IMR-90 (cell line): ENCODE measurements at regions not wholly inside any gene's neighbourhood (a gene's known extent, or its start where the extent isn't known, plus 50 kb on each side); places are given as distances from the start of the nearest gene placed in this dataset.

Experiments used
- ATAC-seq: fragments of 200-7000 bp; cut with Tn5 transposase; 2 replicates; pipeline ENCODE4 v1.9.1; 2020; ENCODE audit warnings: low read depth, mild to moderate bottlenecking, moderate library complexity
- BruUV-seq: library from RNA; stranded (reverse); fragments of 400-500 nt; replicated peaks from 2 replicates; lab custom pipeline; 2021; lab: Mats Ljungman, UMichigan
- CTCF ChIA-PET: fragments of 300-600 bp; formaldehyde crosslinking; extraction: SDS; loops from one replicate; lab custom pipeline; 2021; ENCODE audit warnings: antibody characterized with exemption; lab: Yijun Ruan, JAX
- POLR2A ChIA-PET: fragments of 300-600 bp; sonication (Branson Sonifier 250); formaldehyde crosslinking; loops from one replicate; lab custom pipeline; 2022; ENCODE audit warnings: antibody characterized with exemption; ENCODE audit not compliant: unreplicated experiment; lab: Charles Lee
- DNase-seq: peaks from one replicate; pipeline ENCODE4 v3.0.0; 2013
- H2AFZ ChIP-seq: replicated peaks from 2 replicates; pipeline ENCODE3; 2013; ENCODE audit warnings: low read length, mild to moderate bottlenecking; ENCODE audit not compliant: poor library complexity
- H2AK5ac ChIP-seq: 2 replicates; pipeline ENCODE4 v1.6.1; 2013; ENCODE audit warnings: low read depth, low read length, inconsistent platforms
- H2AK9ac ChIP-seq: replicated peaks from 2 replicates; pipeline ENCODE3; 2013; ENCODE audit warnings: mild to moderate bottlenecking, low read depth, low read length, moderate library complexity; ENCODE audit not compliant: poor library complexity
- H2BK120ac ChIP-seq: 2 replicates; pipeline ENCODE4 v1.6.1; 2013; ENCODE audit warnings: low read depth, low read length, inconsistent platforms
- H2BK15ac ChIP-seq: 3 replicates; pipeline ENCODE4 v1.6.1; 2013; ENCODE audit warnings: low read depth, low read length, inconsistent platforms
- H2BK20ac ChIP-seq: 2 replicates; pipeline ENCODE4 v1.6.1; 2013; ENCODE audit warnings: low read depth, mild to moderate bottlenecking, inconsistent platforms, low read length, moderate library complexity
- H2BK5ac ChIP-seq: 2 replicates; pipeline ENCODE4 v1.6.1; 2013; ENCODE audit warnings: mild to moderate bottlenecking, low read depth, low read length, inconsistent platforms; ENCODE audit not compliant: poor library complexity, severe bottlenecking
- H3K14ac ChIP-seq: replicated peaks from 2 replicates; pipeline ENCODE4 v1.6.1; 2013; ENCODE audit warnings: low read depth, low read length, inconsistent platforms
- H3K18ac ChIP-seq: 2 replicates; pipeline ENCODE4 v1.6.1; 2013; ENCODE audit warnings: low read depth, low read length, control low read depth
- H3K23ac ChIP-seq: 2 replicates; pipeline ENCODE4 v1.6.1; 2013; ENCODE audit warnings: low read depth, low read length, inconsistent platforms
- H3K27ac ChIP-seq: 2 replicates; pipeline ENCODE4 v1.5.1; 2013; ENCODE audit warnings: mild to moderate bottlenecking, control low read depth, low read length; ENCODE audit not compliant: insufficient read depth
- H3K27me3 ChIP-seq: 2 replicates; pipeline ENCODE4 v1.6.1; 2013; ENCODE audit warnings: low read length; ENCODE audit not compliant: control insufficient read depth, insufficient read depth
- H3K36me3 ChIP-seq: 2 replicates; pipeline ENCODE4 v1.6.1; 2013; ENCODE audit warnings: low read length, mixed read lengths; ENCODE audit not compliant: control insufficient read depth, insufficient read depth
- H3K4ac ChIP-seq: 2 replicates; pipeline ENCODE4 v1.6.1; 2013; ENCODE audit warnings: low read depth, low read length, inconsistent platforms
- H3K4me1 ChIP-seq: 2 replicates; pipeline ENCODE4 v1.6.1; 2013; ENCODE audit warnings: low read length, mixed read lengths; ENCODE audit not compliant: control insufficient read depth, insufficient read depth
- H3K4me2 ChIP-seq: 2 replicates; pipeline ENCODE4 v1.6.1; 2013; ENCODE audit warnings: low read depth, mild to moderate bottlenecking, control low read depth, low read length, moderate library complexity
- H3K4me3 ChIP-seq: 2 replicates; pipeline ENCODE4 v1.5.1; 2013; ENCODE audit warnings: low read depth, mild to moderate bottlenecking, control low read depth, low read length, moderate library complexity; ENCODE audit not compliant: insufficient read depth
- H3K56ac ChIP-seq: 2 replicates; pipeline ENCODE4 v1.6.1; 2013; ENCODE audit warnings: low read length, inconsistent platforms; ENCODE audit not compliant: insufficient read depth; ENCODE audit errors: extremely low read depth
- H3K79me1 ChIP-seq, 2 experiments: 2 replicates each; pipeline ENCODE4 v1.6.1; 2013; ENCODE audit warnings: low read length in 2 of 2, inconsistent platforms in 1 of 2, low read depth in 1 of 2
- H3K9ac ChIP-seq: 2 replicates; pipeline ENCODE4 v1.6.1; 2013; ENCODE audit warnings: low read depth, low read length, control low read depth
- H3K9me1 ChIP-seq: 2 replicates; pipeline ENCODE4 v1.6.1; 2013; ENCODE audit warnings: low read length, inconsistent platforms; ENCODE audit not compliant: insufficient read depth
- H3K9me3 ChIP-seq: 2 replicates; pipeline ENCODE4 v1.6.1; 2013; ENCODE audit warnings: low read length; ENCODE audit not compliant: control insufficient read depth, insufficient read depth
- H4K20me1 ChIP-seq: 2 replicates; pipeline ENCODE4 v1.6.1; 2013; ENCODE audit warnings: low read length, inconsistent platforms; ENCODE audit not compliant: insufficient read depth
- H4K5ac ChIP-seq: 2 replicates; pipeline ENCODE4 v1.6.1; 2013; ENCODE audit warnings: mild to moderate bottlenecking, low read depth, low read length, control low read depth
- H4K8ac ChIP-seq, 2 experiments: 2 replicates each; pipeline ENCODE4 v1.6.1; 2013; ENCODE audit warnings: low read depth in 2 of 2, low read length in 2 of 2, control low read depth in 1 of 2, inconsistent platforms in 1 of 2
- H4K91ac ChIP-seq: 2 replicates; pipeline ENCODE4 v1.6.1; 2013; ENCODE audit warnings: low read depth, low read length, inconsistent platforms; ENCODE audit not compliant: insufficient read depth
- BHLHE40 ChIP-seq: fragments of 150-350 bp; IDR thresholded peaks from 2 replicates; pipeline ENCODE4 v1.6.1; 2016; ENCODE audit warnings: mild to moderate bottlenecking, low read depth, low read length
- CEBPB ChIP-seq: IDR thresholded peaks from 2 replicates; pipeline ENCODE4 v1.6.1; 2012; ENCODE audit warnings: low read depth, low read length, improper control_type of control experiment
- CHD1 ChIP-seq: IDR thresholded peaks from 2 replicates; pipeline ENCODE4 v1.6.1; 2012; ENCODE audit warnings: low read depth, low read length, improper control_type of control experiment
- FOS ChIP-seq: fragments of 150-350 bp; IDR thresholded peaks from 2 replicates; pipeline ENCODE4 v1.6.1; 2016; ENCODE audit warnings: low read depth, low read length
- MAFK ChIP-seq: IDR thresholded peaks from 2 replicates; pipeline ENCODE4 v1.6.1; 2012; ENCODE audit warnings: low read depth, low read length, improper control_type of control experiment
- MXI1 ChIP-seq: IDR thresholded peaks from 2 replicates; pipeline ENCODE4 v1.6.1; 2012; ENCODE audit warnings: low read depth, mild to moderate bottlenecking, low read length, moderate library complexity, borderline replicate concordance
- NFE2L2 ChIP-seq: fragments of 150-350 bp; IDR thresholded peaks from 2 replicates; pipeline ENCODE4 v1.6.1; 2016; ENCODE audit warnings: low read depth, mild to moderate bottlenecking, low read length
- POLR2A ChIP-seq: IDR thresholded peaks from 2 replicates; pipeline ENCODE4 v1.6.1; 2012; ENCODE audit warnings: mild to moderate bottlenecking, low read depth, low read length
- RAD21 ChIP-seq: IDR thresholded peaks from 2 replicates; pipeline ENCODE4 v1.6.1; 2012; ENCODE audit warnings: low read length, improper control_type of control experiment
- RCOR1 ChIP-seq: IDR thresholded peaks from 2 replicates; pipeline ENCODE4 v1.6.1; 2012; ENCODE audit warnings: mild to moderate bottlenecking, low read length, improper control_type of control experiment; ENCODE audit not compliant: insufficient replicate concordance
- RFX5 ChIP-seq: IDR thresholded peaks from 2 replicates; pipeline ENCODE4 v1.8.0; 2012; ENCODE audit warnings: low read depth, mild to moderate bottlenecking, low read length, moderate library complexity
- SMC3 ChIP-seq: fragments of 150-350 bp; IDR thresholded peaks from 2 replicates; pipeline ENCODE4 v1.6.1; 2016; ENCODE audit warnings: low read depth, mild to moderate bottlenecking, antibody characterized with exemption, low read length, moderate library complexity
- WGBS, 2 experiments: methylation state at CpG; one replicate each; pipeline versions ENCODE4 v1.1.5 to v1.1.7; 2013; ENCODE audit warnings: missing lambda C conversion rate in 2 of 2; ENCODE audit not compliant: insufficient read length in 1 of 2; ENCODE audit errors: extremely low coverage in 2 of 2; 5-methylcytosine and 5-hydroxymethylcytosine counted together
- dilution Hi-C: fragments of 300-500 bp; cut with HindIII; formaldehyde crosslinking; loops from one replicate; pipeline ENCODE4 v1.14.3; 2018; ENCODE audit warnings: low sequenced_read_pairs; ENCODE audit not compliant: unreplicated experiment
- in situ Hi-C: fragments of 300-500 bp; cut with MboI; formaldehyde crosslinking; loops from 3 replicates; pipeline ENCODE4 v1.14.3; 2019; ENCODE audit warnings: low sequenced_read_pairs, inconsistent platforms, mixed read lengths
- intact Hi-C: fragments of 100-400 bp; cut with micrococcal nuclease; formaldehyde crosslinking; loops from 2 replicates; pipeline ENCODE4 v1.10.0; 2022
- TF ChIP-seq, protein P1 (sequence below): conservative IDR thresholded peaks from 2 replicates; pipeline ENCODE4 v1.5.1; 2012; ENCODE audit warnings: mild to moderate bottlenecking, low read depth, low read length, improper control_type of control experiment
- TF ChIP-seq, protein P2 (sequence below): fragments of 150-350 bp; IDR thresholded peaks from 2 replicates; pipeline ENCODE4 v1.6.1; 2017; ENCODE audit warnings: mild to moderate bottlenecking, antibody characterized with exemption, low read length, low read depth
- TF ChIP-seq, protein P3 (sequence below): fragments of 150-350 bp; IDR thresholded peaks from 2 replicates; pipeline ENCODE4 v1.6.1; 2016; ENCODE audit warnings: low read depth, mild to moderate bottlenecking, low read length, moderate library complexity, borderline replicate concordance

DNA sequence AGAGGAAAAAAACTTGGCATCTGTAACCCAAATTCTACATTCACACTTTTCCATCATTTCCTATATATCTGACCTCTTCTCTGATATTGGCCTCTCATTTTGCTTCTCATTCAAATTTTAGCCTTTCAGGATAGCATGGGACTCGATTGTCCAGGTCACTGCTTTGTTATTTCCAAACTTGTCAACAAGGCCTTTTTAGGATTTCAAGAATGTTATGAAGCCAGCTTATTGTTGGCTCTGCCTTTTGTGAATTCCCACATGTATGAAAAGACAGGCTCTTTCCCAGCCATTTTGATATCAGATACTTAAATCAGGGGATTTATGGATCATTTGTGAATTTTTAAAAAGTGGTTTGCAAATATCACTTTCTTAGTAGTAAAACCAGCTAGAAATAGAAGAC is 663.5 kb downstream of the NCAM2 start:
- in situ Hi-C loops: no loop called here
- no peak overlapping the region for H2BK20ac ChIP-seq
- no peak for TF ChIP-seq CHD1
- no peak for TF ChIP-seq RFX5
- no peak for TF ChIP-seq NFE2L2
- no peak for TF ChIP-seq SMC3
- TF ChIP-seq, protein P1, sequence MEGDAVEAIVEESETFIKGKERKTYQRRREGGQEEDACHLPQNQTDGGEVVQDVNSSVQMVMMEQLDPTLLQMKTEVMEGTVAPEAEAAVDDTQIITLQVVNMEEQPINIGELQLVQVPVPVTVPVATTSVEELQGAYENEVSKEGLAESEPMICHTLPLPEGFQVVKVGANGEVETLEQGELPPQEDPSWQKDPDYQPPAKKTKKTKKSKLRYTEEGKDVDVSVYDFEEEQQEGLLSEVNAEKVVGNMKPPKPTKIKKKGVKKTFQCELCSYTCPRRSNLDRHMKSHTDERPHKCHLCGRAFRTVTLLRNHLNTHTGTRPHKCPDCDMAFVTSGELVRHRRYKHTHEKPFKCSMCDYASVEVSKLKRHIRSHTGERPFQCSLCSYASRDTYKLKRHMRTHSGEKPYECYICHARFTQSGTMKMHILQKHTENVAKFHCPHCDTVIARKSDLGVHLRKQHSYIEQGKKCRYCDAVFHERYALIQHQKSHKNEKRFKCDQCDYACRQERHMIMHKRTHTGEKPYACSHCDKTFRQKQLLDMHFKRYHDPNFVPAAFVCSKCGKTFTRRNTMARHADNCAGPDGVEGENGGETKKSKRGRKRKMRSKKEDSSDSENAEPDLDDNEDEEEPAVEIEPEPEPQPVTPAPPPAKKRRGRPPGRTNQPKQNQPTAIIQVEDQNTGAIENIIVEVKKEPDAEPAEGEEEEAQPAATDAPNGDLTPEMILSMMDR: no peak
- TF ChIP-seq, protein P2, sequence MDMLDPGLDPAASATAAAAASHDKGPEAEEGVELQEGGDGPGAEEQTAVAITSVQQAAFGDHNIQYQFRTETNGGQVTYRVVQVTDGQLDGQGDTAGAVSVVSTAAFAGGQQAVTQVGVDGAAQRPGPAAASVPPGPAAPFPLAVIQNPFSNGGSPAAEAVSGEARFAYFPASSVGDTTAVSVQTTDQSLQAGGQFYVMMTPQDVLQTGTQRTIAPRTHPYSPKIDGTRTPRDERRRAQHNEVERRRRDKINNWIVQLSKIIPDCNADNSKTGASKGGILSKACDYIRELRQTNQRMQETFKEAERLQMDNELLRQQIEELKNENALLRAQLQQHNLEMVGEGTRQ: no peak
- TF ChIP-seq POLR2A: no peak
- TF ChIP-seq BHLHE40: no peak
- TF ChIP-seq CEBPB: no peak
- TF ChIP-seq FOS: no peak
- no peak for TF ChIP-seq RCOR1
- no peak for TF ChIP-seq MAFK
- no peak for TF ChIP-seq RAD21
- TF ChIP-seq, protein P3, sequence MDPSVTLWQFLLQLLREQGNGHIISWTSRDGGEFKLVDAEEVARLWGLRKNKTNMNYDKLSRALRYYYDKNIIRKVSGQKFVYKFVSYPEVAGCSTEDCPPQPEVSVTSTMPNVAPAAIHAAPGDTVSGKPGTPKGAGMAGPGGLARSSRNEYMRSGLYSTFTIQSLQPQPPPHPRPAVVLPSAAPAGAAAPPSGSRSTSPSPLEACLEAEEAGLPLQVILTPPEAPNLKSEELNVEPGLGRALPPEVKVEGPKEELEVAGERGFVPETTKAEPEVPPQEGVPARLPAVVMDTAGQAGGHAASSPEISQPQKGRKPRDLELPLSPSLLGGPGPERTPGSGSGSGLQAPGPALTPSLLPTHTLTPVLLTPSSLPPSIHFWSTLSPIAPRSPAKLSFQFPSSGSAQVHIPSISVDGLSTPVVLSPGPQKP: no peak
- TF ChIP-seq MXI1: no peak
- ChIA-PET POLR2A (no interaction called here), CTCF (no interaction called here)
- no peak overlapping the region for H4K5ac ChIP-seq
- no peak overlapping the region for H3K27ac ChIP-seq
- BruUV-seq: no TSS peak
- H3K4ac ChIP-seq: no peak overlapping the region
- no peak overlapping the region for H2AK9ac ChIP-seq
- DNase-seq (no peak), ATAC-seq (no peak)
- H2AFZ ChIP-seq: no peak overlapping the region
- H3K23ac ChIP-seq: no peak overlapping the region
- no peak overlapping the region for H4K8ac ChIP-seq
- H2BK5ac ChIP-seq: no peak overlapping the region
- no peaks in the 10 kb centered on the region for H3K9me3 ChIP-seq
- no peak overlapping the region; the same call in 1 of the 2 replicates for H2BK120ac ChIP-seq
- no peak overlapping the region for H3K4me3 ChIP-seq
- intact Hi-C loops: no loop called here
- no peaks in the 10 kb centered on the region for H3K79me1 ChIP-seq
- WGBS, 2 experiments: no CpG with 5 or more reads among the region's 1 CpG
- H3K36me3 ChIP-seq: no peaks in the 10 kb centered on the region
- no peaks in the 10 kb centered on the region for H3K4me1 ChIP-seq
- dilution Hi-C loops: no loop called here
- no peak overlapping the region for H3K56ac ChIP-seq
- no peak overlapping the region for H3K18ac ChIP-seq
- no peaks in the 10 kb centered on the region for H3K27me3 ChIP-seq
- H3K4me2 ChIP-seq: no peak overlapping the region
- H3K9ac ChIP-seq: no peak overlapping the region
- no peak overlapping the region for H4K91ac ChIP-seq
- H4K20me1 ChIP-seq: no peaks in the 10 kb centered on the region
- no peak overlapping the region for H2BK15ac ChIP-seq
- H2AK5ac ChIP-seq: no peak overlapping the region
- H3K14ac ChIP-seq: no peak overlapping the region
- H3K9me1 ChIP-seq: no peaks in the 10 kb centered on the region
